ENCODE measurements at regions not wholly inside any gene's neighbourhood (a gene's known extent, or its start where the extent isn't known, plus 50 kb on each side); places are given as distances from the start of the nearest gene placed in this dataset.

DNA sequence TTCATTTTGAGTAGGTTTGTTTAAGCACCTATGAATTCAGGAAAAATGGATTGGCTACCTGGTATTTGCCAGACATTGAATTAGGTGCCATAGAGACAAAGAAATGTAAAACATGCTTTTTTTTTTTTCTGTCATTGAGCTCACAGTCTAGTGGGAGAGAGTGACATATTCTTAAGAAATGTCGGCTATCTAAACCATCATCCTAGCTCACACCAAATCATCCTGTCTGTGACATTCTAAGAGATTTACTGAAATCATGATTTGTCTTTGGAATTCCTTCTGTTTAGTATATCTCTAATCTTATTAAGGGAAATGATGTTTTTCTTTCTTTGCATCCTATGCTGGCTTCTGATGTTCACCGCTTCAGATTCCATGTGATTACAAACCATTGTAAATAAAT lies 59.5 kb upstream of the STXBP5L start:
- TF ChIP-seq, protein P1, sequence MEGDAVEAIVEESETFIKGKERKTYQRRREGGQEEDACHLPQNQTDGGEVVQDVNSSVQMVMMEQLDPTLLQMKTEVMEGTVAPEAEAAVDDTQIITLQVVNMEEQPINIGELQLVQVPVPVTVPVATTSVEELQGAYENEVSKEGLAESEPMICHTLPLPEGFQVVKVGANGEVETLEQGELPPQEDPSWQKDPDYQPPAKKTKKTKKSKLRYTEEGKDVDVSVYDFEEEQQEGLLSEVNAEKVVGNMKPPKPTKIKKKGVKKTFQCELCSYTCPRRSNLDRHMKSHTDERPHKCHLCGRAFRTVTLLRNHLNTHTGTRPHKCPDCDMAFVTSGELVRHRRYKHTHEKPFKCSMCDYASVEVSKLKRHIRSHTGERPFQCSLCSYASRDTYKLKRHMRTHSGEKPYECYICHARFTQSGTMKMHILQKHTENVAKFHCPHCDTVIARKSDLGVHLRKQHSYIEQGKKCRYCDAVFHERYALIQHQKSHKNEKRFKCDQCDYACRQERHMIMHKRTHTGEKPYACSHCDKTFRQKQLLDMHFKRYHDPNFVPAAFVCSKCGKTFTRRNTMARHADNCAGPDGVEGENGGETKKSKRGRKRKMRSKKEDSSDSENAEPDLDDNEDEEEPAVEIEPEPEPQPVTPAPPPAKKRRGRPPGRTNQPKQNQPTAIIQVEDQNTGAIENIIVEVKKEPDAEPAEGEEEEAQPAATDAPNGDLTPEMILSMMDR (IDR thresholded peaks at IDR 0.05), result no peak
- TF ChIP-seq POLR2AphosphoS5 (IDR thresholded peaks at IDR 0.05), result no peak
